Activated T-helper 17 cell treated with anti-CD3 and anti-CD28 coated beads, Interleukin-2, amount 50 U/mL, for 72 hours (primary cell): ENCODE measurements at regions not wholly inside any gene's neighbourhood (a gene's known extent, or its start where the extent isn't known, plus 50 kb on each side); places are given as distances from the start of the nearest gene placed in this dataset.

ENCODE experiments used
- ATAC-seq: fragments of 150-1000 bp; cut with Tn5 transposase; replicated peaks from 2 replicates; pipeline ENCODE4 v1.10.0; 2021; ENCODE audit warnings: mild to moderate bottlenecking, moderate library complexity
- H3K27ac Mint-ChIP-seq: one replicate; pipeline ENCODE4 v1.8.0; 2022; ENCODE audit warnings: mixed read lengths
- H3K27me3 Mint-ChIP-seq: one replicate; pipeline ENCODE4 v1.8.0; 2022; ENCODE audit warnings: mixed read lengths
- H3K36me3 Mint-ChIP-seq: one replicate; pipeline ENCODE4 v1.8.0; 2022; ENCODE audit warnings: low read depth, mild to moderate bottlenecking, mixed read lengths
- H3K4me1 Mint-ChIP-seq: one replicate; pipeline ENCODE4 v1.8.0; 2022; ENCODE audit warnings: mixed read lengths
- H3K4me3 Mint-ChIP-seq: one replicate; pipeline ENCODE4 v1.8.0; 2022; ENCODE audit warnings: mild to moderate bottlenecking, mixed read lengths
- H3K9me3 Mint-ChIP-seq: one replicate; pipeline ENCODE4 v1.8.0; 2022; ENCODE audit warnings: mixed read lengths

DNA sequence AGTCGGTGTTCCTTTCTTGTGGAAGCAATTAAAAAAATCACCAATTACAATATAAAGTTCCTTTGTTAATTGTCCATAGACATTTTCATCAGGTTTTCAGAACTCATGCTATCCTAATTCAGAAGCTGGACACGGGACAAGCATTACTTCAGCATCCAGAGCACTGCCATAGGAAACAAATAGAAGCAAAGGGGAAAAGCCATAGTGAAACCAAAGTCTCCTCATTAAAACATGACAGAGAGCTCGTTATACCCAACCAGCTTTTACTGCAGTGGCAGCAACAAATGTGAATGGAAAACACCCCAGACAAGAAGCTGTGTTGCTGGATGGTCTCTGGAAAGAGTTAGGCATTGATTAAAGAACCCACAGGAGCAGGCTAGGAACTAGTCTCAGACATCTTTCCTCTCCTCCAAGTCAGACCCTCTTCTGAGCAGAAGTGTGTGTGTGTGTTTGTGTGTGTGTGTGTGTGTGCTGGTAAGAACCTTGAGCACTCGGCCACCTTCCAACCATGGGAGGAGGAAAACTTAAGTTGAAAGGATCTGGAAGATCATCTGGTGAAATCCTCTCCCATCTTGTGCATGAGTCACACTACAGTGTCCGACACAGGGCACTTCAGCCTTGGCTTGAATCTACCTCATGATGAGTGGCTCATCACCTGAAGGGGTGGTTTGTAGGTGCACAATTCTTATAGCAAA lies 162.6 kb upstream of the ADAMTS16 start:
- ATAC-seq = no peak
- H3K27me3 Mint-ChIP-seq = no peaks in the 10 kb centered on the region
- H3K36me3 Mint-ChIP-seq = no peaks in the 10 kb centered on the region
- H3K9me3 Mint-ChIP-seq = peaks cover 4% of the 10 kb centered on the region
- no peak overlapping the region for H3K4me3 Mint-ChIP-seq
- no peaks in the 10 kb centered on the region for H3K4me1 Mint-ChIP-seq
- no peak overlapping the region for H3K27ac Mint-ChIP-seq

DNA sequence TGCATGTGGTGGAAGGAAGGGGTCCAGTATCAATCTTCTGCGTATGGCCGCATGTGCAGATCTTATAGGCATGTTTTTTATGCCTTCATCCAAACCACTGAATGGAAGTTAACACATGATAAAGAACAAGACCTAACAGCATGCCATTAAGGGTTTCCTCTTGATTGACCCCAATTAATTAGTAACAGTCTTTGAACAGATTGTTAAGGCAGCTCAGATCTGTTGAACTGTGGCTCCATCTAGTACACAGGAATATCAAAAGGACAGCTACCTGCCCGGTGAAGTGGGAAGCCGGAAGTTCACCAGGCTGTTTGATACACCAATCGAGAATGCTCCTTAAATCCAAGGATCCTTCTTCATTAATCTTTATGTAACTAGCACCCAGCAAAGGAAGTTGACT lies 159.9 kb upstream of the ADAMTS16 start:
- Mint-ChIP-seq H3K9me3 (peaks cover 2% of the 10 kb centered on the region), H3K4me1 (no peaks in the 10 kb centered on the region), H3K4me3 (no peak overlapping the region), H3K27me3 (no peaks in the 10 kb centered on the region), H3K27ac (no peak overlapping the region), H3K36me3 (no peaks in the 10 kb centered on the region)
- ATAC-seq = no peak

- no peaks in the 10 kb centered on the region for H3K36me3 Mint-ChIP-seq
- no peaks in the 10 kb centered on the region for H3K4me1 Mint-ChIP-seq
- no peaks in the 10 kb centered on the region for H3K27me3 Mint-ChIP-seq
- no peaks in the 10 kb centered on the region for H3K9me3 Mint-ChIP-seq
- ATAC-seq = no peak
- H3K27ac Mint-ChIP-seq = no peak overlapping the region
- H3K4me3 Mint-ChIP-seq = no peak overlapping the region
Observed at GRCh38 chr5:4981608-4982007, 158.5 kb upstream of the ADAMTS16 start.

- H3K27me3 Mint-ChIP-seq = no peaks in the 10 kb centered on the region
- no peaks in the 10 kb centered on the region for H3K4me1 Mint-ChIP-seq
- ATAC-seq = no peak
- no peak overlapping the region for H3K27ac Mint-ChIP-seq
- peaks cover 3% of the 10 kb centered on the region for H3K9me3 Mint-ChIP-seq
- no peak overlapping the region for H3K4me3 Mint-ChIP-seq
- H3K36me3 Mint-ChIP-seq = no peaks in the 10 kb centered on the region
Observed at GRCh38 chr5:4983701-4984100, 156.4 kb upstream of the ADAMTS16 start.

DNA sequence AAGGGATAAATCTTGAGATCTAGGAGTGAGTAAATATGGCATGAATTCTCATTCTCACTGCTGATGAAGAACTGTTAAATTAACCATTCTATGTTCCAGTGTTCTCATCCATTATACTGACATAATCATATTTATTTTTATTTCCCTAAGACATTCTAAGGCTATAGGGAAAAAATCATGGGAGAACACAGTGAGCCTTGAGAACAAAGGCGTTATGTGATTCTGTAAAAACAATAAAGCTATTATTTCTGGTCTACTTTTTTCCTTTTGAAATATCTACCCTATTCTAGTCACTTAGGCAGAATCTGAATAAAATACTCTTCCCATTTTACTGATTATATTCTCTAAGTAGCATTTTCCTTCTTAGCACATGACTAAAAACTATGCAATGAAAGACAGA lies 155.7 kb upstream of the ADAMTS16 start:
- no peak for ATAC-seq
- H3K36me3 Mint-ChIP-seq = no peaks in the 10 kb centered on the region
- H3K4me1 Mint-ChIP-seq = no peaks in the 10 kb centered on the region
- H3K27ac Mint-ChIP-seq = no peak overlapping the region
- H3K4me3 Mint-ChIP-seq = no peak overlapping the region
- peaks cover 3% of the 10 kb centered on the region for H3K9me3 Mint-ChIP-seq
- no peaks in the 10 kb centered on the region for H3K27me3 Mint-ChIP-seq

- Mint-ChIP-seq H3K27ac (no peak overlapping the region), H3K27me3 (no peaks in the 10 kb centered on the region), H3K4me1 (no peaks in the 10 kb centered on the region), H3K36me3 (no peaks in the 10 kb centered on the region), H3K9me3 (peaks cover 3% of the 10 kb centered on the region), H3K4me3 (no peak overlapping the region)
- no peak for ATAC-seq
Observed at GRCh38 chr5:4987431-4987830, 152.7 kb upstream of the ADAMTS16 start.

GRCh38 chr5:4989118-4989517 lies 151.0 kb upstream of the ADAMTS16 start:
- Mint-ChIP-seq H3K9me3 (peaks cover 3% of the 10 kb centered on the region), H3K27me3 (no peaks in the 10 kb centered on the region), H3K27ac (no peak overlapping the region), H3K36me3 (no peaks in the 10 kb centered on the region), H3K4me1 (no peaks in the 10 kb centered on the region), H3K4me3 (no peak overlapping the region)
- ATAC-seq = no peak

DNA sequence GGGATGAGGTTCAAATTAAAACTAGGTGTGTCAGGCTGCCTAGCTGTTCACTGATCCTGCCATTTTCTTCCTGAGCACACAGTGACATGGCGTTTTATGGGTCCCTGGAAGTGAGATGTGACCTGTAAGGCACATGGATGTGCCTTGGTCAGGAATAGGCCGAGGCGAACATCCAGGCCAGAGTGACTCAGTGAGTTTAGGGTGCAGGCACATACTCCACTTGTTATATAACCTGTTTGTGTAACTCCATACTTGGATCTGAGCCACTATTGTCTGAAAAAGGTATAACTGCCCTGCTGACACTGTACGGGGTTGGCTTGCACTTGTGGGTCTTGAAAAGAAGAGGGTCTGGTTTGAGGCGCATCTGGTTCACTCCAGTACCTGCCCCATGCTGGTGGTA lies 150.1 kb upstream of the ADAMTS16 start:
- no peak overlapping the region for H3K27ac Mint-ChIP-seq
- no peak for ATAC-seq
- H3K36me3 Mint-ChIP-seq = no peaks in the 10 kb centered on the region
- no peak overlapping the region for H3K4me3 Mint-ChIP-seq
- peaks cover 3% of the 10 kb centered on the region for H3K9me3 Mint-ChIP-seq
- no peaks in the 10 kb centered on the region for H3K27me3 Mint-ChIP-seq
- no peaks in the 10 kb centered on the region for H3K4me1 Mint-ChIP-seq

DNA sequence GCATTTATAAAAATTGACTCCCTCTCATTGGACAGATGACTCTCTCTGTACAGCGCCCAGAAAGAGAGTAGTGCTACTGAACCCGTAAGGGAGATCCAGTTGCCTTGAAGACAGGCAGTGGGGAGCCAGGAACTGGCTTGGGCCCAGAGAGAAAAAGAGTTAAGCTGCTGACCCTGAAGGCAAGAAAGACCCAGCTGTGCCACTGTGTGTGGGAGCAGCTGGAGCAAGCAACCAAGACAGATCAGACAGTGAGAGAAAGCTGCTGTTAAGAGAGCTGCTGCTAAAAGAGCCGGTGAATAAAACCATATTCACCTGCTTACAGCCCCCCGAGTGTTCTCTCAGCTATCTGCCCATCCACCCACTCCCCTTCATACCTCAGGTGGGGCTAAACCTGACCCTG lies 149.7 kb upstream of the ADAMTS16 start:
- H3K4me1 Mint-ChIP-seq = no peaks in the 10 kb centered on the region
- H3K4me3 Mint-ChIP-seq = no peak overlapping the region
- no peak overlapping the region for H3K27ac Mint-ChIP-seq
- H3K9me3 Mint-ChIP-seq = peaks cover 3% of the 10 kb centered on the region
- no peaks in the 10 kb centered on the region for H3K36me3 Mint-ChIP-seq
- no peak for ATAC-seq
- no peaks in the 10 kb centered on the region for H3K27me3 Mint-ChIP-seq

GRCh38 chr5:4991925-4992324 lies 148.2 kb upstream of the ADAMTS16 start:
- Mint-ChIP-seq H3K4me1 (no peaks in the 10 kb centered on the region), H3K27ac (no peak overlapping the region), H3K27me3 (no peaks in the 10 kb centered on the region), H3K9me3 (peaks cover 3% of the 10 kb centered on the region), H3K4me3 (no peak overlapping the region), H3K36me3 (no peaks in the 10 kb centered on the region)
- ATAC-seq = no peak

- Mint-ChIP-seq H3K27ac (no peak overlapping the region), H3K9me3 (peaks cover 9% of the 10 kb centered on the region), H3K36me3 (no peaks in the 10 kb centered on the region), H3K4me3 (no peak overlapping the region), H3K4me1 (no peaks in the 10 kb centered on the region), H3K27me3 (no peaks in the 10 kb centered on the region)
- ATAC-seq = no peak
Observed at GRCh38 chr5:4995014-4995413, 145.1 kb upstream of the ADAMTS16 start.

- Mint-ChIP-seq H3K27ac (no peak overlapping the region), H3K4me3 (no peak overlapping the region), H3K4me1 (no peaks in the 10 kb centered on the region), H3K36me3 (no peaks in the 10 kb centered on the region), H3K9me3 (peaks cover 12% of the 10 kb centered on the region), H3K27me3 (no peaks in the 10 kb centered on the region)
- ATAC-seq = no peak
Observed at GRCh38 chr5:5005353-5005752, 134.8 kb upstream of the ADAMTS16 start.

DNA sequence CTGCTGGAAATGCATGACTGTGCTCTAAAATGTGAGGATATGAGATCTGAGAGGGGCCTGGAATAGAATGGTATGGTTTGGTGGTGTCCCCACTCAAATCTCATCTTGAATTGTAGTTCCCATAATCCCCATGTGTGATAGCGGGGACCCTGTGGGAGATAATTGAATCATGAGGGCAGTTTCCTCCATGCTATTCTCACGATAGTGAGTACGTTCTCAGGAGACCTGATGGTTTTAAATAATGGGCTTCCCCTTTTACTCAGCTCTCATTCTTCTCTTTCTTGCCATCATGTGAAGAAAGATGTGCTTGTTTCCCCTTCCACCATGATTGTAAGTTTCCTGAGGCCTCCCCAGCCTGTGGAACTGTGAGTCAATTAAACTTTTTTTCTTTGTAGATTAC lies 133.6 kb upstream of the ADAMTS16 start:
- H3K4me1 Mint-ChIP-seq = no peaks in the 10 kb centered on the region
- no peak overlapping the region for H3K27ac Mint-ChIP-seq
- peaks cover 14% of the 10 kb centered on the region for H3K9me3 Mint-ChIP-seq
- no peaks in the 10 kb centered on the region for H3K36me3 Mint-ChIP-seq
- H3K4me3 Mint-ChIP-seq = no peak overlapping the region
- no peak for ATAC-seq
- H3K27me3 Mint-ChIP-seq = no peaks in the 10 kb centered on the region

DNA sequence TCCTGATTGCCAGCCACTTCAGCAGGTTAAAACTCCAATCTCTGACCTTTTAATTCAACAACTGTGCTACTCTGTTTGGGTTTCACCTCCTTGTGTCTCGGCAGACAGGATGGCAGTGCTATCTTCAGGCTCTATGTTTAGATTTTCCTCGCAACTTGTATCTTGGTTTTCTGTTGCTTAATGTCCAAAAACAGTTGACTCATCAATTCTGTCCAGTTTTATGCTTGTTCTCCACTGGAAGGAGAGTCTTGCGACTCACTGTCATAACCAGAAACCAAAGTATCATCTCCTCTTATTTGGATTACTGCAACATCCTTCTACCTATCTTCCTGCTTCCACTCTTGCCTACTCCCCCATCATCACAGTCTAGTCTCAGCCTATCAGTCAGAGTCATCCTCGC lies 130.9 kb upstream of the ADAMTS16 start:
- Mint-ChIP-seq H3K4me3 (no peak overlapping the region), H3K36me3 (no peaks in the 10 kb centered on the region), H3K27me3 (no peaks in the 10 kb centered on the region), H3K4me1 (no peaks in the 10 kb centered on the region), H3K27ac (no peak overlapping the region), H3K9me3 (peaks cover 17% of the 10 kb centered on the region)
- ATAC-seq = no peak

DNA sequence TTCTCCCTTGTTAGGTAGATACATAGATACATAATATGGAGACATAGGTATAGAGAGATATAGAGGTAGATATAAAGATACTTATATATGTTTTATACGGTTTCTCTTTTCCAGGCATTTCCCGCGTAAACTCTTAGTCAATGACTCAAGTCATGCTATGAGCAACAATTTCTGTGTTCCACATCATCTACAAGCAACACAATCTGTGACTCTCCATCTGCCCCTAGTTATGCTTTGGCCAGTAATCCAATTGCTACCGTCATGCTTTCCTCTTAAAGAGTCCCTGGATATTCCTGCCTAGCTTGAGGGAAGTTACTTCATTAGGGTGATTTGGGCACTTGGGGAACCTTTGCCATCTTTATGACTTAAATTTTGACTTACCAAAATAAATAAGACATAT lies 129.0 kb upstream of the ADAMTS16 start:
- no peaks in the 10 kb centered on the region for H3K36me3 Mint-ChIP-seq
- H3K9me3 Mint-ChIP-seq = peaks cover 17% of the 10 kb centered on the region
- no peak for ATAC-seq
- H3K27ac Mint-ChIP-seq = no peak overlapping the region
- H3K4me3 Mint-ChIP-seq = no peak overlapping the region
- H3K27me3 Mint-ChIP-seq = no peaks in the 10 kb centered on the region
- H3K4me1 Mint-ChIP-seq = no peaks in the 10 kb centered on the region
